A673 (cell line): ENCODE measurements at regions not wholly inside any gene's neighbourhood (a gene's known extent, or its start where the extent isn't known, plus 50 kb on each side); places are given as distances from the start of the nearest gene placed in this dataset.

Experiments used
- BruUV-seq: library from RNA; stranded (reverse); fragments of 400-500 nt; replicated peaks from 2 replicates; lab custom pipeline; 2021; lab: Mats Ljungman, UMichigan
- CTCF ChIA-PET: fragments of 300-600 bp; sonication (Branson Sonifier 250); formaldehyde crosslinking; loops from one replicate; lab custom pipeline; 2022; ENCODE audit warnings: antibody characterized with exemption; lab: Charles Lee
- POLR2A ChIA-PET: fragments of 300-600 bp; sonication (Branson Sonifier 250); formaldehyde crosslinking; loops from one replicate; lab custom pipeline; 2022; ENCODE audit warnings: antibody characterized with exemption; ENCODE audit not compliant: low non-redundant PET; lab: Charles Lee
- DNase-seq: peaks from one replicate; pipeline ENCODE4 v3.0.0-alpha.2; 2015; ENCODE audit warnings: low spot score
- H3K27ac ChIP-seq: fragments of 200-600 bp; sonication (generic); 2 replicates; pipeline ENCODE4 v1.5.1; 2016; ENCODE audit warnings: mixed run types, low read depth, mild to moderate bottlenecking, mixed read lengths, antibody characterized with exemption, low read length; ENCODE audit not compliant: poor library complexity, severe bottlenecking
- H3K27me3 ChIP-seq: fragments of 200-600 bp; sonication (generic); replicated peaks from 2 replicates; pipeline ENCODE4 v1.6.1; 2017; ENCODE audit warnings: mixed run types, low read depth, mild to moderate bottlenecking, mixed read lengths, antibody characterized with exemption, low read length; ENCODE audit not compliant: insufficient read depth, poor library complexity
- H3K36me3 ChIP-seq: fragments of 200-600 bp; sonication (generic); 2 replicates; pipeline ENCODE4 v1.6.1; 2016; ENCODE audit warnings: mixed run types, mild to moderate bottlenecking, mixed read lengths, antibody characterized with exemption, low read length; ENCODE audit not compliant: insufficient read depth, poor library complexity, severe bottlenecking
- H3K4me1 ChIP-seq: fragments of 200-600 bp; sonication (generic); 2 replicates; pipeline ENCODE4 v1.6.1; 2017; ENCODE audit warnings: mixed run types, mild to moderate bottlenecking, mixed read lengths, antibody characterized with exemption, low read length; ENCODE audit not compliant: insufficient read depth, poor library complexity, severe bottlenecking
- H3K4me3 ChIP-seq: fragments of 200-600 bp; sonication (generic); 2 replicates; pipeline ENCODE4 v1.5.1; 2016; ENCODE audit warnings: low read depth, mixed run types, mild to moderate bottlenecking, mixed read lengths, low read length; ENCODE audit not compliant: poor library complexity, severe bottlenecking
- H3K9me3 ChIP-seq: fragments of 200-600 bp; sonication (generic); 2 replicates; pipeline ENCODE4 v1.6.1; 2016; ENCODE audit warnings: mixed run types, low read depth, mild to moderate bottlenecking, mixed read lengths, antibody characterized with exemption, low read length; ENCODE audit not compliant: poor library complexity, severe bottlenecking
- CTCF ChIP-seq: fragments of 300-800, 200-600 bp; sonication (generic); conservative IDR thresholded peaks from 2 replicates; pipeline ENCODE4 v1.5.1; 2017; ENCODE audit warnings: low read depth, mild to moderate bottlenecking, antibody characterized with exemption, low read length, moderate library complexity, mixed read lengths
- EZH2 ChIP-seq: fragments of 200-600 bp; sonication (generic); IDR thresholded peaks from 2 replicates; pipeline ENCODE4 v1.6.1; 2017; ENCODE audit warnings: borderline replicate concordance, low read depth, mild to moderate bottlenecking, mixed read lengths, antibody characterized with exemption, low read length; ENCODE audit not compliant: poor library complexity, severe bottlenecking
- intact Hi-C: fragments of 100-400 bp; cut with micrococcal nuclease; formaldehyde crosslinking; loops from one replicate; pipeline ENCODE4 v1.10.0; 2022; ENCODE audit not compliant: unreplicated experiment

- Histone ChIP-seq H3K4me1 (peaks cover 33% of the 10 kb centered on the region), H3K27ac (no peak overlapping the region), H3K9me3 (peaks cover 10% of the 10 kb centered on the region), H3K36me3 (no peaks in the 10 kb centered on the region), H3K27me3 (no peaks in the 10 kb centered on the region), H3K4me3 (no peak overlapping the region)
- no TSS peak for BruUV-seq
- DNase-seq: no peak
- ChIA-PET CTCF (no interaction called here), POLR2A (no interaction called here)
- TF ChIP-seq EZH2 (no peak), CTCF (no peak)
- intact Hi-C loops: no loop called here
These were observed 109.4 kb downstream of the TMEM30B start for GRCh38 chr14:61171727-61172126.

- POLR2A ChIA-PET: no interaction called here
These were observed 113.0 kb downstream of the TMEM30B start for GRCh38 chr14:61168141-61168540.

GRCh38 chr14:61167642-61168041 lies 113.5 kb downstream of the TMEM30B start:
- no peaks in the 10 kb centered on the region for H3K36me3 ChIP-seq
- H3K27ac ChIP-seq: no peak overlapping the region
- TF ChIP-seq EZH2 (no peak), CTCF (no peak)
- no peak overlapping the region for H3K4me3 ChIP-seq
- BruUV-seq: no TSS peak
- CTCF ChIA-PET: no interaction called here
- POLR2A ChIA-PET: no interaction called here
- intact Hi-C loops: no loop called here
- peaks cover 6% of the 10 kb centered on the region for H3K4me1 ChIP-seq
- peaks cover 17% of the 10 kb centered on the region for H3K9me3 ChIP-seq
- no peaks in the 10 kb centered on the region for H3K27me3 ChIP-seq
- no peak for DNase-seq

More at GRCh38 chr14:61168141-61168540, 113.0 kb downstream of the TMEM30B start:
- no peak for DNase-seq
- TF ChIP-seq EZH2 (no peak), CTCF (no peak)
- peaks cover 6% of the 10 kb centered on the region for H3K4me1 ChIP-seq
- intact Hi-C loops: no loop called here
- no peaks in the 10 kb centered on the region for H3K27me3 ChIP-seq
- CTCF ChIA-PET: no interaction called here
- H3K27ac ChIP-seq: no peak overlapping the region
- H3K4me3 ChIP-seq: no peak overlapping the region
- no TSS peak for BruUV-seq
- H3K36me3 ChIP-seq: no peaks in the 10 kb centered on the region
- peaks cover 17% of the 10 kb centered on the region for H3K9me3 ChIP-seq
